ENCODE measurements at regions not wholly inside any gene's neighbourhood (a gene's known extent, or its start where the extent isn't known, plus 50 kb on each side); places are given as distances from the start of the nearest gene placed in this dataset.

GRCh38 chr10:80908611-80909010 is 370.9 kb downstream of the SH2D4B start:
- H3K36me3 Mint-ChIP-seq: no peaks in the 10 kb centered on the region
- no peak overlapping the region for H3K27ac Mint-ChIP-seq
- peaks cover 0 to 8% of the 10 kb centered on the region in 2 donors for H3K27me3 Mint-ChIP-seq
- H3K36me3 ChIP-seq (ENCODE audit: insufficient read depth, low read length): no peaks in the 10 kb centered on the region
- CTCF ChIA-PET (ENCODE audit: partially characterized antibody): no interaction called here
- no peaks in the 10 kb centered on the region for H3K9me3 ChIP-seq (ENCODE audit: control insufficient read depth in 1 of 2, low read length in 2 of 2)
- no peaks in the 10 kb centered on the region for H3K4me1 Mint-ChIP-seq
- no peak overlapping the region for H3K27ac ChIP-seq (ENCODE audit: low read depth, low read length)
- no peak overlapping the region for H3K4me3 Mint-ChIP-seq
- no peak overlapping the region for H3K4me3 ChIP-seq (ENCODE audit: low read length in 2 of 2)
- peaks cover 0 to 2% (median 0%) of the 10 kb centered on the region in 8 donors for H3K9me3 Mint-ChIP-seq
- no peaks in the 10 kb centered on the region for H3K4me1 ChIP-seq (ENCODE audit: insufficient read depth, low read length)
- intact Hi-C loops (cut with micrococcal nuclease): no loop called here
- POLR2A ChIA-PET (ENCODE audit: partially characterized antibody): no interaction called here
- no peaks in the 10 kb centered on the region for H3K27me3 ChIP-seq (ENCODE audit: insufficient read depth, low read length)
- no peak for DNase-seq

GRCh38 chr10:80909254-80909653 is 371.6 kb downstream of the SH2D4B start:
- intact Hi-C loops (cut with micrococcal nuclease): no loop called here
- ChIA-PET POLR2A (ENCODE audit: partially characterized antibody) (no interaction called here), CTCF (ENCODE audit: partially characterized antibody) (no interaction called here)
- H3K27ac ChIP-seq (ENCODE audit: low read depth, low read length): no peak overlapping the region
- no peak overlapping the region for H3K4me3 Mint-ChIP-seq
- no peak overlapping the region for H3K4me3 ChIP-seq (ENCODE audit: low read length in 2 of 2)
- H3K27me3 ChIP-seq (ENCODE audit: insufficient read depth, low read length): no peaks in the 10 kb centered on the region
- H3K36me3 Mint-ChIP-seq: no peaks in the 10 kb centered on the region
- H3K4me1 ChIP-seq (ENCODE audit: insufficient read depth, low read length): no peaks in the 10 kb centered on the region
- peaks cover 0 to 8% of the 10 kb centered on the region in 2 donors for H3K27me3 Mint-ChIP-seq
- no peaks in the 10 kb centered on the region for H3K36me3 ChIP-seq (ENCODE audit: insufficient read depth, low read length)
- no peak for DNase-seq
- H3K27ac Mint-ChIP-seq: no peak overlapping the region
- no peaks in the 10 kb centered on the region for H3K9me3 ChIP-seq (ENCODE audit: control insufficient read depth in 1 of 2, low read length in 2 of 2)
- H3K9me3 Mint-ChIP-seq: no peaks in the 10 kb centered on the region
- no peaks in the 10 kb centered on the region for H3K4me1 Mint-ChIP-seq

DNA sequence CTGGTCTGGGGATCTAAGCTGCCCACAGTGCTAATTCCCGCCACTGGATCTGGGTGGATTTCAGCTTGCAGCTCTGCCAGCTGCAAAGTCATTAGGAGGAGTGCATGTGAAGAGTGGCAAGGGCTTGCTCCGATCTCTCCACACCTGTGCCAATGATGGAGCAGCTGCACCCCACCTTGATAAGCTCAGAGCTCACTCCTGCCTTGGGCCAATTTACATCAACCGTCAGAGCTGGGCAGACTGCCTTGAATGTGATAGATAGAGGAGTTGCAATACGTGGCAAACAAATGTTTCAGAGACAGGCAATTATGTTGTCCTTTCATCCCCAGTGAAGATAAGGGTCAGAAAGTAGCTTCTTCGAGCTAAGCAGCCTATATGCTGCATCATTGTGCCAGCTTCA is 379.9 kb downstream of the SH2D4B start:
- intact Hi-C loops (cut with micrococcal nuclease): no loop called here
- H3K4me3 Mint-ChIP-seq: no peak overlapping the region
- Histone ChIP-seq H3K4me3 (ENCODE audit: low read length in 2 of 2) (no peak overlapping the region), H3K27ac (ENCODE audit: low read depth, low read length) (no peak overlapping the region), H3K9me3 (ENCODE audit: control insufficient read depth in 1 of 2, low read length in 2 of 2) (no peaks in the 10 kb centered on the region), H3K36me3 (ENCODE audit: insufficient read depth, low read length) (no peaks in the 10 kb centered on the region), H3K27me3 (ENCODE audit: insufficient read depth, low read length) (no peaks in the 10 kb centered on the region), H3K4me1 (ENCODE audit: insufficient read depth, low read length) (no peaks in the 10 kb centered on the region)
- no peaks in the 10 kb centered on the region for H3K36me3 Mint-ChIP-seq
- DNase-seq: no peak
- no peaks in the 10 kb centered on the region for H3K4me1 Mint-ChIP-seq
- H3K27me3 Mint-ChIP-seq: peaks cover 6 to 8% of the 10 kb centered on the region in 2 donors
- H3K27ac Mint-ChIP-seq: no peak overlapping the region
- CTCF ChIA-PET (ENCODE audit: partially characterized antibody): no interaction called here
- no peaks in the 10 kb centered on the region for H3K9me3 Mint-ChIP-seq
- POLR2A ChIA-PET (ENCODE audit: partially characterized antibody): no interaction called here

- H3K36me3 Mint-ChIP-seq: no peaks in the 10 kb centered on the region
- POLR2A ChIA-PET (ENCODE audit: partially characterized antibody): no interaction called here
- CTCF ChIA-PET (ENCODE audit: partially characterized antibody): no interaction called here
- peaks cover 5 to 8% of the 10 kb centered on the region in 2 donors for H3K27me3 Mint-ChIP-seq
- no peaks in the 10 kb centered on the region for H3K4me1 Mint-ChIP-seq
- H3K9me3 ChIP-seq (ENCODE audit: control insufficient read depth in 1 of 2, low read length in 2 of 2): no peaks in the 10 kb centered on the region
- DNase-seq: no peak
- no peak overlapping the region for H3K4me3 Mint-ChIP-seq
- no peaks in the 10 kb centered on the region for H3K4me1 ChIP-seq (ENCODE audit: insufficient read depth, low read length)
- H3K27ac Mint-ChIP-seq: no peak overlapping the region
- H3K9me3 Mint-ChIP-seq: no peaks in the 10 kb centered on the region
- H3K27me3 ChIP-seq (ENCODE audit: insufficient read depth, low read length): no peaks in the 10 kb centered on the region
- no peak overlapping the region for H3K27ac ChIP-seq (ENCODE audit: low read depth, low read length)
- no peaks in the 10 kb centered on the region for H3K36me3 ChIP-seq (ENCODE audit: insufficient read depth, low read length)
- intact Hi-C loops (cut with micrococcal nuclease): loop anchor here (5.0 kb wide), 1 partner anchor 384 kb away; the partner anchor contains the start of gene SH2D4B
- no peak overlapping the region for H3K4me3 ChIP-seq (ENCODE audit: low read length in 2 of 2)
Measured at GRCh38 chr10:80921032-80921431, 383.3 kb downstream of the SH2D4B start.

DNA sequence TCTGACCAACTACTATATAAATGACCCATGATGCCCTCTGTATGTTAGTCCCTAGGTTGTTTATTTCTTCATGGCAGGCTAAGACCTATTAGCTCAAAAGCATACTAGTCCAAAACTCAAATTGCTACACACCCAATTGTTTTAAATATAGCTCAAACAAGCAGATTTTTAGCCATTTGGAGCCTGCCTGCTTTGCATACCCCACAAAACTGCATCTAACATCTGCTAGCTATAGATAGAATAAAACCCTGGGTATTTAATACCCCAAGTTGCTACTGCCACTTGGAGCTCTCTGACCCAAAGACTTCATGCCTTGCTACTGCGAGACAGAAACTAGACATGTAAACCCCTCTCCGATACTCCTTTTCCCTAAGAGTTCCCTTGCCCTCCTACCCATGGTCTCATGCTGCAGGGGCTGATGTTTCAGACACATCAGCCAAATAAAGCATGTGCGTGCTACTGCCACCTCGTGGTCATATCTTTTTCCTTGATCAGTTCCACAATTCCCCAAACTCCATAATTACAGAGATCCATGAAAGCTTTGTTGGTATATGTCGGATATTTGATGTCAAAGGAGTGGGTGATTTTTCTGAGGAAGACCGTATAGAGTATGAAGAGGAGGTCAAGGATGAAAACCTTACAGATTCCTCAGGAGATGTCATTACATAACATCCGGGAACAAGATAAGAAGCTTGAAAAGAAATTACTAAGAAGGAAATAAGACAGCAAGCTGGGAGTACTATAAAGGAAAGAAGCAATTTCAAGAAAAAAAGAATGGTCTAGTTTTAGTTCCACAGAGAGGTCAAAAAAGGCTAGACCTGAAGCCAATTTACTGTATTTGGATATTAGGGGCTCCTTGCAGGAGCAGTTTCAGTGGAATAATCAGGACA is 386.6 kb downstream of the SH2D4B start:
- Mint-ChIP-seq H3K27me3 (peaks cover 1 to 5% of the 10 kb centered on the region in 2 donors), H3K36me3 (no peaks in the 10 kb centered on the region), H3K4me1 (no peaks in the 10 kb centered on the region), H3K4me3 (no peak overlapping the region), H3K9me3 (peaks cover 0 to 8% (median 6%) of the 10 kb centered on the region in 8 donors), H3K27ac (no peak overlapping the region)
- no peak for DNase-seq
- POLR2A ChIA-PET (ENCODE audit: partially characterized antibody): no interaction called here
- H3K27ac ChIP-seq (ENCODE audit: low read depth, low read length): no peak overlapping the region
- no peaks in the 10 kb centered on the region for H3K4me1 ChIP-seq (ENCODE audit: insufficient read depth, low read length)
- H3K4me3 ChIP-seq (ENCODE audit: low read length in 2 of 2): no peak overlapping the region
- no peaks in the 10 kb centered on the region for H3K9me3 ChIP-seq (ENCODE audit: control insufficient read depth in 1 of 2, low read length in 2 of 2)
- CTCF ChIA-PET (ENCODE audit: partially characterized antibody): interaction anchor here (1.3 to 2.5 kb wide), 3 partner anchors 8 to 542 kb away, joined by 3 to 12 read pairs (median 5); no protein-coding TSS in a partner anchor
- no peaks in the 10 kb centered on the region for H3K36me3 ChIP-seq (ENCODE audit: insufficient read depth, low read length)
- intact Hi-C loops (cut with micrococcal nuclease): loop anchor here (2.0 to 5.0 kb wide), 2 partner anchors 387 to 546 kb away; partner anchors contain the start of gene SH2D4B
- H3K27me3 ChIP-seq (ENCODE audit: insufficient read depth, low read length): no peaks in the 10 kb centered on the region

DNA sequence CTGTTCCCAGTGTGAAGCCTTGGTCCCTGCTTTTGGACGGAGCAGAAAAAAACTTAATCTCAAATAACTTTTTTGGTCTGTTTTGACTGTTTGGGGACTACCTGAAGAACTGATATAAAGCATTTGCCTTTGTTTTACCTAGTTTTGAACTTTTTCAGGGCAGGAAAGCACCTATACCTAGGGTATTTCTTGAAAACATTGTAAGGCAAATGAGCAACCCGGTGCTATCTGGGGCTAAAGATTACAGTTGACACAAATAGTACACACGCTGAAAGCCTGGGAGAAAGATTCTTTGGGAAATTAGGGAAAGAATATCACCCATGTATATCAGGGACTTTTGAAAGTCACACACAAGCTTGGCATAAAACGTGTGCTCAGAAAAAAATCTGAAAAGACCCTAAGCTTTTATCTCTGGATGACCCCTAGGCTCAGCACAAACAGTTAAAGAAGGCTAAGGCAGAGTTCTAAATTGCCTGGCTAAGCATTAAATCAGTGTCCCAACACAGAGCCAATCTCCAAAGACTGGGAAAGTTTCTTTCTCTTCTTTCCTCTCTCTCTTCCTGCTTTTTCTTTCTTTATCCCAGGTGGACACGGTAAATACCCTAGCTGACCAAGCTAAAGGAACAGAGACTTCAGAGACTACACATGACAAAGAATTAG is 389.8 kb downstream of the SH2D4B start:
- Histone ChIP-seq H3K9me3 (ENCODE audit: control insufficient read depth in 1 of 2, low read length in 2 of 2) (no peaks in the 10 kb centered on the region), H3K36me3 (ENCODE audit: insufficient read depth, low read length) (no peaks in the 10 kb centered on the region), H3K4me1 (ENCODE audit: insufficient read depth, low read length) (no peaks in the 10 kb centered on the region), H3K27ac (ENCODE audit: low read depth, low read length) (no peak overlapping the region), H3K27me3 (ENCODE audit: insufficient read depth, low read length) (no peaks in the 10 kb centered on the region), H3K4me3 (ENCODE audit: low read length in 2 of 2) (no peak overlapping the region)
- CTCF ChIA-PET (ENCODE audit: partially characterized antibody): no interaction called here
- Mint-ChIP-seq H3K27me3 (peaks cover 0 to 5% of the 10 kb centered on the region in 2 donors), H3K9me3 (peaks cover 0 to 8% (median 6%) of the 10 kb centered on the region in 8 donors), H3K27ac (no peak overlapping the region), H3K4me3 (no peak overlapping the region), H3K4me1 (no peaks in the 10 kb centered on the region), H3K36me3 (no peaks in the 10 kb centered on the region)
- intact Hi-C loops (cut with micrococcal nuclease): no loop called here
- POLR2A ChIA-PET (ENCODE audit: partially characterized antibody): no interaction called here
- DNase-seq: no peak

DNA sequence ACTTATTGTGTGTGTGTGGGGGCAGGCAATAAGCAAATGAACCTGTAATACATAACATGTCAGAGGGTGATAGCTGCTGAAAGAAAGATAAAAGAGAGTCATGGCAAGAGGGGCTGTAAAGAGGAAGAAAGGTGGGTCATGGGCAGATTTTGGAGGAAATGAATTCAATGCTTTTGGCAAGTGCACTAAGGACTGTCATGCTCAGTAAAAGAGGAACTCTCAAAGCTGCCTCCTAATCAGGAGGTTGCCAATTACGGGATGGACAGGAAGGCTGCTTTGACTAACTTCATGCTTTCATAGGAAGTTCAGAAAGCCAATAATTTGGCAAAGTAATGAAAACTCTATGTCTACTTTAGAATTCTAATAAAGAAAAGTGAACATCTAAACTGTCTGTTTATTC is 401.2 kb downstream of the SH2D4B start:
- H3K9me3 ChIP-seq (ENCODE audit: control insufficient read depth in 1 of 2, low read length in 2 of 2): no peaks in the 10 kb centered on the region
- H3K4me1 Mint-ChIP-seq: peaks cover 0 to 5% (median 2%) of the 10 kb centered on the region in 4 donors
- peaks cover 0 to 2% (median 0%) of the 10 kb centered on the region in 8 donors for H3K9me3 Mint-ChIP-seq
- H3K36me3 Mint-ChIP-seq: no peaks in the 10 kb centered on the region
- no peak overlapping the region for H3K27ac Mint-ChIP-seq
- no peak for DNase-seq
- no peaks in the 10 kb centered on the region for H3K4me1 ChIP-seq (ENCODE audit: insufficient read depth, low read length)
- no peak overlapping the region for H3K27ac ChIP-seq (ENCODE audit: low read depth, low read length)
- no peak overlapping the region for H3K4me3 ChIP-seq (ENCODE audit: low read length in 2 of 2)
- H3K4me3 Mint-ChIP-seq: no peak overlapping the region
- no peaks in the 10 kb centered on the region for H3K27me3 ChIP-seq (ENCODE audit: insufficient read depth, low read length)
- intact Hi-C loops (cut with micrococcal nuclease): no loop called here
- H3K27me3 Mint-ChIP-seq: peaks cover 0 to 4% of the 10 kb centered on the region in 2 donors
- POLR2A ChIA-PET (ENCODE audit: partially characterized antibody): no interaction called here
- no peaks in the 10 kb centered on the region for H3K36me3 ChIP-seq (ENCODE audit: insufficient read depth, low read length)
- CTCF ChIA-PET (ENCODE audit: partially characterized antibody): no interaction called here
